ENCODE measurements at regions not wholly inside any gene's neighbourhood (a gene's known extent, or its start where the extent isn't known, plus 50 kb on each side); places are given as distances from the start of the nearest gene placed in this dataset.

DNA sequence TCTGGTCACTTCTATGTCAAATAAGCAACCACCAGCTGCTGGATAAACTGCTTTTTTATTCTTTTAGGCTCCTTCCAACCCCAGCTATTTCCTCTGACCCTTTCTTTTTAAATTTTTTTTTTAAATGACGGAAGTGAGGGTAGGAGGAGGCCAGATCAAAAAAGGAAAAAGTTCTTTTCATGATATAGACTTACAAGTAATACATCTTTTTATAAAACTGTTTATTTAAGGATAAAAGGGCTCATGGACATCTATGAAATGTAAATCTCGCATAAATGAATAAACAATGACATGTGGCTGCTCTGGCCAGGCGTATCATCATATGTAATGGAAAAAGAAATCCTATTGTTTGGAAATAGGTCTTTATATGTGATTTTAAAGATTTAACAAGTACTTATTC, 169.0 kb upstream of the ATP2B1 start:
- no peaks in the 10 kb centered on the region for H3K27me3 ChIP-seq (ENCODE audit: control insufficient read depth in 4 of 4, insufficient read depth in 4 of 4, low read length in 3 of 4)
- H3K27ac ChIP-seq (ENCODE audit: low read depth in 1 of 2, low read length in 2 of 2) = no peak overlapping the region
- no peak overlapping the region for H3K9ac ChIP-seq (ENCODE audit: low read depth in 1 of 2, low read length in 2 of 2)
- TF ChIP-seq TAF1 (conservative IDR thresholded peaks at IDR 0.05) (no peak), FOXA1 (IDR thresholded peaks at IDR 0.05) (no peak), RXRA (IDR thresholded peaks at IDR 0.05) (no peak), FOXA2 (IDR thresholded peaks at IDR 0.05) (no peak), JUND (IDR thresholded peaks at IDR 0.05) (no peak), EGR1 (IDR thresholded peaks at IDR 0.05; ENCODE audit: low read depth in 2 of 2) (no peak), YY1 (IDR thresholded peaks at IDR 0.05) (no peak), RAD21 (IDR thresholded peaks at IDR 0.05) (no peak), SP1 (IDR thresholded peaks at IDR 0.05) (no peak)
- TF ChIP-seq, protein P1, sequence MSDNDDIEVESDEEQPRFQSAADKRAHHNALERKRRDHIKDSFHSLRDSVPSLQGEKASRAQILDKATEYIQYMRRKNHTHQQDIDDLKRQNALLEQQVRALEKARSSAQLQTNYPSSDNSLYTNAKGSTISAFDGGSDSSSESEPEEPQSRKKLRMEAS (IDR thresholded peaks at IDR 0.05) = no peak
- TF ChIP-seq, protein P2, sequence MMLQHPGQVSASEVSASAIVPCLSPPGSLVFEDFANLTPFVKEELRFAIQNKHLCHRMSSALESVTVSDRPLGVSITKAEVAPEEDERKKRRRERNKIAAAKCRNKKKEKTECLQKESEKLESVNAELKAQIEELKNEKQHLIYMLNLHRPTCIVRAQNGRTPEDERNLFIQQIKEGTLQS (IDR thresholded peaks at IDR 0.05) = no peak
- 78% methylated on average over 3 of the region's 3 CpGs for WGBS
- no peaks in the 10 kb centered on the region for H3K36me3 ChIP-seq (ENCODE audit: control insufficient read depth in 4 of 4, insufficient read depth in 3 of 4, low read depth in 1 of 4, low read length in 3 of 4)
- H3K4me1 ChIP-seq (ENCODE audit: control insufficient read depth in 4 of 4, insufficient read depth in 4 of 4, low read length in 3 of 4) = no peaks in the 10 kb centered on the region
- H3K9me3 ChIP-seq (ENCODE audit: control insufficient read depth in 4 of 4, low read length in 3 of 4) = no peaks in the 10 kb centered on the region
- no peak for DNase-seq (ENCODE audit: low spot score)
- no peak overlapping the region for H3K4me3 ChIP-seq (ENCODE audit: low read depth in 1 of 3, low read length in 3 of 3)

DNA sequence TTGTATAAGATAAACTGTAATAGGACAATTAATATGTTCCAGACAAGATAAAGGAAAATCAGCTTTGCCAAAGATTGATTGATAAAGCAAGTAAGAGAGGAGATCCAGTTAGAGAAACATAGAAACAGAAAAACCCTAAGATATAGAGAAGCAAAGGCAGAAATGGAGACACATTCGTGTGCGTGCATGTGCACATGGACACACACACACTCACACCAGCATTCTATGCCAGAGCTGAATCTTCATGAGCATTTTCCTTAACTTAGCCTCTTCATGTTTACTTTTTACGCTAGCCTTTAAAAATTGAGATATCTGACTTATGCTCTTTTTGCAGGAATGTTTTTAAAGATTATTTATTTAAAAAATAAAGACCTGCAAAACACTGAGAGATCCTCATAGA, 168.5 kb upstream of the ATP2B1 start:
- DNase-seq (ENCODE audit: low spot score) = no peak
- no peak for TF ChIP-seq EGR1 (IDR thresholded peaks at IDR 0.05; ENCODE audit: low read depth in 2 of 2)
- TF ChIP-seq HNF4G (IDR thresholded peaks at IDR 0.05) = no peak
- TF ChIP-seq YY1 (IDR thresholded peaks at IDR 0.05) = no peak
- TF ChIP-seq GABPA (IDR thresholded peaks at IDR 0.05 in 1 of 2, conservative IDR thresholded peaks at IDR 0.05 in 1 of 2) = no peak
- TF ChIP-seq, protein P3, sequence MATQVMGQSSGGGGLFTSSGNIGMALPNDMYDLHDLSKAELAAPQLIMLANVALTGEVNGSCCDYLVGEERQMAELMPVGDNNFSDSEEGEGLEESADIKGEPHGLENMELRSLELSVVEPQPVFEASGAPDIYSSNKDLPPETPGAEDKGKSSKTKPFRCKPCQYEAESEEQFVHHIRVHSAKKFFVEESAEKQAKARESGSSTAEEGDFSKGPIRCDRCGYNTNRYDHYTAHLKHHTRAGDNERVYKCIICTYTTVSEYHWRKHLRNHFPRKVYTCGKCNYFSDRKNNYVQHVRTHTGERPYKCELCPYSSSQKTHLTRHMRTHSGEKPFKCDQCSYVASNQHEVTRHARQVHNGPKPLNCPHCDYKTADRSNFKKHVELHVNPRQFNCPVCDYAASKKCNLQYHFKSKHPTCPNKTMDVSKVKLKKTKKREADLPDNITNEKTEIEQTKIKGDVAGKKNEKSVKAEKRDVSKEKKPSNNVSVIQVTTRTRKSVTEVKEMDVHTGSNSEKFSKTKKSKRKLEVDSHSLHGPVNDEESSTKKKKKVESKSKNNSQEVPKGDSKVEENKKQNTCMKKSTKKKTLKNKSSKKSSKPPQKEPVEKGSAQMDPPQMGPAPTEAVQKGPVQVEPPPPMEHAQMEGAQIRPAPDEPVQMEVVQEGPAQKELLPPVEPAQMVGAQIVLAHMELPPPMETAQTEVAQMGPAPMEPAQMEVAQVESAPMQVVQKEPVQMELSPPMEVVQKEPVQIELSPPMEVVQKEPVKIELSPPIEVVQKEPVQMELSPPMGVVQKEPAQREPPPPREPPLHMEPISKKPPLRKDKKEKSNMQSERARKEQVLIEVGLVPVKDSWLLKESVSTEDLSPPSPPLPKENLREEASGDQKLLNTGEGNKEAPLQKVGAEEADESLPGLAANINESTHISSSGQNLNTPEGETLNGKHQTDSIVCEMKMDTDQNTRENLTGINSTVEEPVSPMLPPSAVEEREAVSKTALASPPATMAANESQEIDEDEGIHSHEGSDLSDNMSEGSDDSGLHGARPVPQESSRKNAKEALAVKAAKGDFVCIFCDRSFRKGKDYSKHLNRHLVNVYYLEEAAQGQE (IDR thresholded peaks at IDR 0.05) = no peak
- TF ChIP-seq, protein P4, sequence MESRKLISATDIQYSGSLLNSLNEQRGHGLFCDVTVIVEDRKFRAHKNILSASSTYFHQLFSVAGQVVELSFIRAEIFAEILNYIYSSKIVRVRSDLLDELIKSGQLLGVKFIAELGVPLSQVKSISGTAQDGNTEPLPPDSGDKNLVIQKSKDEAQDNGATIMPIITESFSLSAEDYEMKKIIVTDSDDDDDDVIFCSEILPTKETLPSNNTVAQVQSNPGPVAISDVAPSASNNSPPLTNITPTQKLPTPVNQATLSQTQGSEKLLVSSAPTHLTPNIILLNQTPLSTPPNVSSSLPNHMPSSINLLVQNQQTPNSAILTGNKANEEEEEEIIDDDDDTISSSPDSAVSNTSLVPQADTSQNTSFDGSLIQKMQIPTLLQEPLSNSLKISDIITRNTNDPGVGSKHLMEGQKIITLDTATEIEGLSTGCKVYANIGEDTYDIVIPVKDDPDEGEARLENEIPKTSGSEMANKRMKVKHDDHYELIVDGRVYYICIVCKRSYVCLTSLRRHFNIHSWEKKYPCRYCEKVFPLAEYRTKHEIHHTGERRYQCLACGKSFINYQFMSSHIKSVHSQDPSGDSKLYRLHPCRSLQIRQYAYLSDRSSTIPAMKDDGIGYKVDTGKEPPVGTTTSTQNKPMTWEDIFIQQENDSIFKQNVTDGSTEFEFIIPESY (IDR thresholded peaks at IDR 0.05) = no peak
- TF ChIP-seq, protein P2 (IDR thresholded peaks at IDR 0.05) = no peak
- no peak for TF ChIP-seq JUND (IDR thresholded peaks at IDR 0.05)
- no peak for TF ChIP-seq HNF4A (conservative IDR thresholded peaks at IDR 0.05)
- TF ChIP-seq SP1 (IDR thresholded peaks at IDR 0.05) = no peak
- TF ChIP-seq, protein P5, sequence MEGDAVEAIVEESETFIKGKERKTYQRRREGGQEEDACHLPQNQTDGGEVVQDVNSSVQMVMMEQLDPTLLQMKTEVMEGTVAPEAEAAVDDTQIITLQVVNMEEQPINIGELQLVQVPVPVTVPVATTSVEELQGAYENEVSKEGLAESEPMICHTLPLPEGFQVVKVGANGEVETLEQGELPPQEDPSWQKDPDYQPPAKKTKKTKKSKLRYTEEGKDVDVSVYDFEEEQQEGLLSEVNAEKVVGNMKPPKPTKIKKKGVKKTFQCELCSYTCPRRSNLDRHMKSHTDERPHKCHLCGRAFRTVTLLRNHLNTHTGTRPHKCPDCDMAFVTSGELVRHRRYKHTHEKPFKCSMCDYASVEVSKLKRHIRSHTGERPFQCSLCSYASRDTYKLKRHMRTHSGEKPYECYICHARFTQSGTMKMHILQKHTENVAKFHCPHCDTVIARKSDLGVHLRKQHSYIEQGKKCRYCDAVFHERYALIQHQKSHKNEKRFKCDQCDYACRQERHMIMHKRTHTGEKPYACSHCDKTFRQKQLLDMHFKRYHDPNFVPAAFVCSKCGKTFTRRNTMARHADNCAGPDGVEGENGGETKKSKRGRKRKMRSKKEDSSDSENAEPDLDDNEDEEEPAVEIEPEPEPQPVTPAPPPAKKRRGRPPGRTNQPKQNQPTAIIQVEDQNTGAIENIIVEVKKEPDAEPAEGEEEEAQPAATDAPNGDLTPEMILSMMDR (IDR thresholded peaks at IDR 0.05; ENCODE audit: low read depth, low read length, missing input control) = no peak
- TF ChIP-seq RAD21 (IDR thresholded peaks at IDR 0.05) = no peak
- TF ChIP-seq NR2F2 (IDR thresholded peaks at IDR 0.05) = no peak
- no peak for TF ChIP-seq RXRA (IDR thresholded peaks at IDR 0.05)
- TF ChIP-seq FOXA1 (IDR thresholded peaks at IDR 0.05) = no peak
- no peak for TF ChIP-seq TAF1 (conservative IDR thresholded peaks at IDR 0.05)
- Histone ChIP-seq H3K36me3 (ENCODE audit: control insufficient read depth in 4 of 4, insufficient read depth in 3 of 4, low read depth in 1 of 4, low read length in 3 of 4) (no peaks in the 10 kb centered on the region), H3K27ac (ENCODE audit: low read depth in 1 of 2, low read length in 2 of 2) (no peak overlapping the region), H3K9me3 (ENCODE audit: control insufficient read depth in 4 of 4, low read length in 3 of 4) (no peaks in the 10 kb centered on the region), H3K4me1 (ENCODE audit: control insufficient read depth in 4 of 4, insufficient read depth in 4 of 4, low read length in 3 of 4) (no peaks in the 10 kb centered on the region), H3K4me3 (ENCODE audit: low read depth in 1 of 3, low read length in 3 of 3) (no peak overlapping the region), H3K9ac (ENCODE audit: low read depth in 1 of 2, low read length in 2 of 2) (no peak overlapping the region), H3K27me3 (ENCODE audit: control insufficient read depth in 4 of 4, insufficient read depth in 4 of 4, low read length in 3 of 4) (no peaks in the 10 kb centered on the region)
- WGBS = 85% methylated on average over 3 of the region's 3 CpGs
